SIG-M5 treated with dmso at 0.1 percent for 504 hours (cell line): ENCODE measurements at regions not wholly inside any gene's neighbourhood (a gene's known extent, or its start where the extent isn't known, plus 50 kb on each side); places are given as distances from the start of the nearest gene placed in this dataset.
"Not testable (repeated sequence)": the region's sequence is repeated elsewhere in the genome, so short reads cannot be mapped to it uniquely, and the experiment has no call there.

Source experiments
- DNase-seq: peaks from one replicate; lab custom pipeline; 2025; ENCODE audit not compliant: unreplicated experiment; lab: John Stamatoyannopoulos, UW

DNA sequence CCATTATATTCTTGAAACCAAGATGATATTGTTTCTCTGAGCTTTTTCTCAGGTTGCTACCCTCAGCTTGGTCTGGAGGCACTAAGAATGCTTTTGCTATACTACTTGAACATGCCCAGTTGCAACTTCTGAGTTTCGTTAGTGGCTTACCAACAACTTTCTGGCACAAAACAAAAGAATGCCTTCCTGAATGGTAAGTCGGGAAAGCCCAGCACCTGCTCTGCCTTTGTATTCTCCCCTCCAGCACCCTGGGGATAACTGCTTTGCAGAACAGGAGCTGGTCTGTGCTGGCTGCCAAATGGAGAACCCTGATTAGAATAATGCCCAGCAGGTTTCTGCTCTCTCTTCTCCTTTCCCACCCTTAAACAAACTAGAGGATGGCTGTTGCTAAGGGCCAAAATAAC, 149.3 kb downstream of the TGFB2 start:
- DNase-seq, result no peak

GRCh38 chr1:218495931-218496330, 150.8 kb downstream of the TGFB2 start:
- DNase-seq, result no peak

DNA sequence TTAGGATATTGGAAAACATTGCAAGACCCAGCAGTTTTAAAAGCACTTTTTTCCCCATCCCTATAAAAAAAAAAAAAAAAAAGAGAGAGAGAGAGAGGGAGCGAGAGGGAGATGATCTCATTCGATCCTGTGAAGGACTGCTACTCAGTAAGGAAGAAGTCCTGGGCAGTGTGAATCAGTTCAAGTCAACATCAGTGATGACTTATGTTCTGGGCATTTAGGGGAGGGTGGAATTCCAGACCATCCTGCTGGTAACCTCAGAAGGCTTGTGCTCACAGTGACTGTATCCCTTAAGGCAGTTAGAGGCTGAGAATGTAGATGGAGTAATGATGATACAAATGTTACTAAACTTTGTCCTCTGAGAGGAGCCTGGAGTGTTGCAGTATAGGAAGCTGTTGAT, 151.4 kb downstream of the TGFB2 start:
- DNase-seq, result peak; percentile 65

GRCh38 chr1:218498056-218498938, 153.2 kb downstream of the TGFB2 start:
- DNase-seq, result peak; percentile 57

- peak; percentile 53 for DNase-seq
Measured at GRCh38 chr1:218499011-218499691, 154.0 kb downstream of the TGFB2 start.

DNA sequence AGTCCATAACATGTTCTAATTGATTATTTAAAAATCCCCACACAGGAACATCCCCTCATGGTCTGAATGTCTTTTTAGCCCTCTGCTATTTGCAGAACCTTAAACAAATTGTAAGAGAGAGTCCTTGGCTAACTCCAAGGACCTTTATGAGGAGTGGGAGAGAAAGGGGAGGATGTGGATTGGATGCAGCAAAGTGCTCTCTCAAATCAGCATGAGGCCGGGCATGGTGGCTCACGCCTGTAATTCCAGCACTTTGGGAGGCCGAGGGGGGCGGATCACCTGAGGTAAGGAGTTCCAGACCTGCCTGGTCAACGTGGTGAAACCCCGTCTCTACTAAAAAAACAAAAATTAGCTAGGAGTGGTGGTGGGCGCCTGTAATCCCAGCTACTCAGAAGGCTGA, 154.8 kb downstream of the TGFB2 start:
- no peak for DNase-seq

DNA sequence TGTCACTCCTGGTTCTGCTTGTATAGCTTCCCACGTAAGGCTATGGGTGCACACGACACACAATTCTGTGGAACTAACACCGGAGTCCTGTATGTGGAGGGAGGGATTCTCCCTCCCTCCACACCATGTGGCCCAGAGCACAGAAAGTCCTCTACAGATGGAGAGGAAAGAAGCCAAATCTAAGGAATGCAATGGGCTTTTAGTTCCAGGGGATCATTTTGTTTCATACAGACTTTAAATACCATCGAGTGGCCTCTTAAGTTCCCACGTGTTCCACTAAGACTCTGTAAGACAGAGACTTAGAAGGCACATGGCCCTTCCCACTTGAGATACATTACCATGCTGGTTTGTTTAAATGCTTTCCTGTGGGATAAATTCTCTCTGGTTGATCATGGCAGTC, 156.0 kb downstream of the TGFB2 start:
- no peak for DNase-seq

DNA sequence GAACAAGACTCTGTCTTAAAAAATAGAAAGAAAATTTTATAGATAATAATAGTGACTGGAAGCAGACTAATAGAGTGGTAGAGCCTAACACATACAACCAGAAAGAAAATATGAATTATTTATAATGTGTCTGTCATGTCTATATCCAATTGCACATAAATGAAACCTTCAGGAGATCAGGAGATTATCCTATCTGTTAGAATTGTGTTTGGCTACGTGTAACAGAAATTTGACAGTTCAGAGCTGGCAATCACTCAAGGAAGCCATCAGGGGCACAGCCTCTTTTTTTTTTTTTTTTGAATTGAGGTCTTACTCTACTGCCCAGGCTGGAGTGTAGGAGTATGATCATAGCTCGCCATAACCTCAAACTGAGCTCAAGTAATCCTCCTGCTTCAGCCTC, 157.2 kb downstream of the TGFB2 start:
- no peak for DNase-seq

- no peak for DNase-seq
Measured at GRCh38 chr1:218503102-218503501, 158.0 kb downstream of the TGFB2 start.

GRCh38 chr1:218507355-218508002, 162.3 kb downstream of the TGFB2 start:
- no peak for DNase-seq

- DNase-seq, result no peak
Measured at GRCh38 chr1:218510153-218510772, 165.1 kb downstream of the TGFB2 start.

DNA sequence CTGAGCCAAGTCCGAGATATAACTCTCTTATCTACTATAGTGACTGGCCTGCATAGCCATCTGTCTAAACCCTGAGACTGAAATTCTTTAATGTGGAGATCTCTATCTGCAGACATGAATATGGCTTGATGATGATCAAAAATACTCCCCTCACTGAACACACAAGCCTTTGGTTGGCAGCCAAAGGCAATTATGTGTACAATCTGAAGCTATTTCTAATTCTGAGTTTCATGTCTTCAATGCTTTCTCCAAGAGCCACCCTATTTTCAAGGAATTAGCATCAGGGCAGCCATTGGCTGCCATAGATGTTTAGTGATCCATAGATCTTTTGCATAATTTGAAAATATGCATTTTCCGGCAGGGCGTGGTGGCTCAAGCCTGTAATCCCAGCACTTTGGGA, 168.2 kb downstream of the TGFB2 start:
- no peak for DNase-seq

DNA sequence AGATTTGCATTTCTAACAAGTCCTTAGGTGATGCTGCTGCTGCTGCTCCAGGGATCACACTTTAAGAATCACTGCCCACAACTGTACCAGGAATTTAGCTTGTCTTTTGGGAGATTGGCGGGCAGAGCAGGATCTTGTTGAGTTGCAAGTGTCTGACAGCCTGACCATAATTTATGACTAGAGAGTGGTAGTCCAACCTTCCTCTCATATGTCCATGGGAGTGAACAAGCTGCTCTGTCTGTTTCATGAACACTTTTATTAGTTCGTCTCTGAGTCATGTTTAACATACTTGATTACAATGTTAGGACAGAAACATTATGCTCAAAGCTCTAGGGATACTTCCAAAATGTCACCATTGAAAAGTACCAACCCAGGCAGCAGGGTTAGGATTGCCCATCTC, 169.6 kb downstream of the TGFB2 start:
- no peak for DNase-seq

DNA sequence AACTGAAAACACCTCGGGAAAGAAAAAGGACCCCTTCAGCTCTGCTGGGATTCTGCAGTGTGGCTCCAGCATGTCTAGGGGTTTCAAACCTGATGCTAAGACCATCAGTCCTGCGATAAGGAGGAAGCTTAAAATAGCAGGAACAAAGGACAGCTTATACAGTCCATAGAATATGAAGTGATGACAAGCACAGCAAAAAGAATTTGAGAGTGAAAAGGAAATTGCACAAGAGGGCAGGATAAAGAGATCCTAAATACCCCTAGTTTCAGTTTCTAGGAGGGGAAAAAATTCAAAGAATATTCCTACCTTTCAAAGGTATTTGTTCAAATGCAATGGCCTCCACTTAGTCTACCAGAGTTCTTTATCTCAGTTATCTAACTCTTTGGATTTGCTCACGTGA, 171.4 kb downstream of the TGFB2 start:
- no peak for DNase-seq

DNA sequence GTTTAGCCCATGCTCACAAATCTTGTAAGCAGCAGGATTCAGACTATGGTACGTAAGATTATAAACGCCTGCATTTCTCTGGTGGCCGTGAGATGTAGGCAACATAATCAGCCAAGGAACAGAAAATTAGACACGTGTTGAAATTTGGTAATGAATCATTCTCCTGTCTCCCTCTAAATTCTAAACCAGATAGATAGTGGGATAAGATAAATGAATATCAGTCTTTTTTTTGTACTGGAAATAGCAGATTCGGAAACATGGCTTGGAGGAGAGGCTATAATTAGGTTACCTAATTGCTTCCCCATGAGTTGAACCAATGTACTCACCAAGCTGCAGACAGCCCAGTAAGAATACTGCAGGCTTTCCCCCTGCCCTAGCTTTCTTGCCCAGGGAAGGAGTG, 172.3 kb downstream of the TGFB2 start:
- DNase-seq, result no peak

DNA sequence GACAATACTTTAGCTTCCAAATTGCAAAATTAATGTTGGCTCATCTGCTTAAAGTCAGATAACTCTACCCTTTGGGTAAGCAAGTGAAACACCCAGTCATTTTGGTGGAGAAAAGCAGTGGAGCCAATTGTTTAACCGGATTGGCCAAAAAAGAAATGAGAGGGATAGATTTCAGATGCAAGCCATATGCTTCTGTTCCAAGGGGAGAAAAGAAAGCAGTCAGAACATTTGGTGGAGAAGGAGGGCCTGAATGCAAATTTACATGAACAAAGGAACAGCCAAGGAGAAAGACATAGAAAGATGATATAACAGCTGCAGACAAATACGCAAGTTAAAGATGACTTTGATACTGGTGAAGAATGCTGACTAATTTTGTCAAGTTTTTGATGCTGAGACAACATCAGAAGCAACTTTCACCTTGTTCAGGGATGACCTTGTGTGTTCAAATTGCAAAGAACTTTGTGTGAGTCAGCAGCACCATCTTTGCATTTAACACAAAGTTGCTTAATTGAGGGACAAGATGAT, 173.1 kb downstream of the TGFB2 start:
- no peak for DNase-seq

DNA sequence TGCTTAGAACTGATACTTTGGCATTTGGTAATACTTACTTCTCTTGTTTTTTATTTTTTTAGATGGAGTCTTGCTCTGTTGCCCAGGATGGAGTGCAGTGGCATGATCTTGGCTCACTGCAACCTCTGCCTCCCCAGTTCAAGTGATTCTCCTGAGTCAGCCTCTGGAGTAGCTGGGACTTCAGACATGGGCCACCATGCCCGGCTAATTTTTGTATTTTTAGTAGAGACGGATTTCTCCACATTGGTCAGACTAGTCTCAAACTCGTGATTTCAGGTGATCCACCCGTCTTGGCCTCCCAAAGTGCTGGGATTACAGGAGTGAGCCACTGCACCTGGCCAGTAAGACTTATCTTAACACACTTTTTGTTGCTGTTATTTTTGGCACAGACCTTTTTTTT, 175.5 kb downstream of the TGFB2 start:
- DNase-seq, result not testable (repeated sequence)

- peak; percentile 54 for DNase-seq
Measured at GRCh38 chr1:218521414-218522169, 176.5 kb downstream of the TGFB2 start.

- DNase-seq, result no peak
Measured at GRCh38 chr1:218524526-218524925, 179.4 kb downstream of the TGFB2 start.

- no peak for DNase-seq
Measured at GRCh38 chr1:218525031-218525430, 179.9 kb downstream of the TGFB2 start.
